ENCODE measurements at regions not wholly inside any gene's neighbourhood (a gene's known extent, or its start where the extent isn't known, plus 50 kb on each side); places are given as distances from the start of the nearest gene placed in this dataset.
"Not testable (repeated sequence)": the region's sequence is repeated elsewhere in the genome, so short reads cannot be mapped to it uniquely, and the experiment has no call there.

DNA sequence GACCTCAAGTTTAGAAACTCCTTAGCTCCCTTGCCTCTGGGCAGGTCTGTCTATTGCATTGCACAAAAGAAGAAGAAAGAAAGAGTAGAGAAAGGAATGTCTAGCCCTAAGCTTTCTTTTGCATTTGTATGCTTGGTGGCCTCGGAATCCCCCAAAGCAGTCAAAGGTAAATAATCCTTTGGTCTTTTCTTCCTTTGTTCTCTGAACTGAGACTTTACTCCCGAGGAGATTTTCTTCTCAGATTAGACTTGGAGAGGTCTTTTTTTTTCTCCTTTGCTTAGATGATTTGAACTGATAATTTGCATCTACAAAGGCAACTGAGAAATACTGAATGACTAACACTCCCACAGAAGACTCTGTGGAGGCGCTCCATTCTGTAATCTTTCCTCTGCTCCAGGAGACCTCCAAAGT lies 93.2 kb downstream of the AKR1D1 start:
- in situ Hi-C loops (cut with HindIII; ENCODE audit: low sequenced_read_pairs), result loop anchor here (5.0 kb wide), 1 partner anchor 533 kb away; the partner anchor contains the start of gene SVOPL

GRCh38 chr7:138170298-138170697 lies 94.0 kb downstream of the AKR1D1 start:
- in situ Hi-C loops (cut with HindIII; ENCODE audit: low sequenced_read_pairs), result loop anchor here (5.0 kb wide), 2 partner anchors 47 to 292 kb away; partner anchors contain the start of gene TRIM24

DNA sequence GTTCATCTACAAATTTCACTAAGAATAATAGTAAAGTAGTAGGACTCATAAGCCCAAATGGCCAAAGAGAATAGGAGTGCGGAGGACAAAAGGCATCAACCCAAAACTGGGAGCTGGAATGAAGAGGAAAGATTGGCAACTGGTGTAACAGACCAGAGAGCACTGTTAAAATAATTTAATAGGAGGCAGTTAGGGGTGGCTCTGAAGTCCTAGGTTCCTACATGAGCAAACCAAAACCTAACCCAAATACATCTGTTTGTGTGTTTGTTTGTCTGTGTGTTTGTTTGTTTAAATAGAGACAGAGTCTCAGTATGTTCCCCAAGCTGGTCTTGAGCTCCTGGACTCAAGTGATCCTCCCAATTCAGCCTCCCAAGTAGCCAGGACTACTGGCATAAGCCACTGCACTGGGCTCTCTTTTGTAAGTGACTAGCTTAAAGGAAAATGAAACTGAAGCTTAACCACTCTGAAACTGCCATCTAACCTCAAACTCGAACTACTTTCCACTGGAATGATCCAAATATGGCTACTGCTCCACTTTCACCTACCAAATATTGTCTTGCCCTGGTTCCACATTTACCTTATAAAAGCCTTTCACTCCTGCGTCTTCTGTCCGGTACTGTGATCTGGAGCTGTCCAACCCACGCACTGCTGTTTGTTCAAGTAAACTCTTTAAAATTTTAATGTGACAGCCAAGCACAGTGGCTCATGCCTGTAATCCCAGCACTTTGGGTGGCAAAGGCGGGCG lies 94.9 kb downstream of the AKR1D1 start:
- in situ Hi-C loops (cut with HindIII; ENCODE audit: low sequenced_read_pairs), result loop anchor here (5.0 kb wide), 2 partner anchors 46 to 291 kb away; partner anchors contain the start of gene TRIM24

GRCh38 chr7:138173548-138173947 lies 97.3 kb downstream of the AKR1D1 start:
- in situ Hi-C loops (cut with HindIII; ENCODE audit: low sequenced_read_pairs), result loop anchor here (5.0 kb wide), 2 partner anchors 44 to 289 kb away; partner anchors contain the start of gene TRIM24

- in situ Hi-C loops (cut with HindIII; ENCODE audit: low sequenced_read_pairs), result no loop called here
These were observed 99.8 kb downstream of the AKR1D1 start for GRCh38 chr7:138176060-138176459.

DNA sequence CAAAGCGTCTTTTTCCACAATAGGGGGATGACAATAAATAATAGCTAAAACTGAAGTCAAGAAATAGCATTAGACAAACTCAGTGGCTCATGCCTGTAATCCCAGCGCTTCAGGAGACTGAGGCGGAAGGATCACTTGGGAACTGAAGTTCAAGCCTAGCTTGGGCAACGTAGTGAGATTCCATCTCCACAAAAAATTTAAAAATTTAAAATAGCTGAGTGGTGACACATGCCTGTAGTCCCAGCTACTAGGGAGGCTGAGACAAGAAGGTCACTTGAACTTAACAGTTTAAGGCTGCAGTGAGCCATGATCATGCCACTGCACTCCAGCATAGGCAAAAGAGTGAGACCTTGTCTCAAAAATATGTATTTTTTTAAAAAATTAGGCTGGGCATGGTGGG lies 107.9 kb downstream of the AKR1D1 start:
- in situ Hi-C loops (cut with HindIII; ENCODE audit: low sequenced_read_pairs), result no loop called here

- in situ Hi-C loops (cut with HindIII; ENCODE audit: low sequenced_read_pairs), result no loop called here
These were observed 109.1 kb downstream of the AKR1D1 start for GRCh38 chr7:138185132-138185908.

- in situ Hi-C loops (cut with HindIII; ENCODE audit: low sequenced_read_pairs), result no loop called here
These were observed 110.7 kb downstream of the AKR1D1 start for GRCh38 chr7:138186951-138187351.

DNA sequence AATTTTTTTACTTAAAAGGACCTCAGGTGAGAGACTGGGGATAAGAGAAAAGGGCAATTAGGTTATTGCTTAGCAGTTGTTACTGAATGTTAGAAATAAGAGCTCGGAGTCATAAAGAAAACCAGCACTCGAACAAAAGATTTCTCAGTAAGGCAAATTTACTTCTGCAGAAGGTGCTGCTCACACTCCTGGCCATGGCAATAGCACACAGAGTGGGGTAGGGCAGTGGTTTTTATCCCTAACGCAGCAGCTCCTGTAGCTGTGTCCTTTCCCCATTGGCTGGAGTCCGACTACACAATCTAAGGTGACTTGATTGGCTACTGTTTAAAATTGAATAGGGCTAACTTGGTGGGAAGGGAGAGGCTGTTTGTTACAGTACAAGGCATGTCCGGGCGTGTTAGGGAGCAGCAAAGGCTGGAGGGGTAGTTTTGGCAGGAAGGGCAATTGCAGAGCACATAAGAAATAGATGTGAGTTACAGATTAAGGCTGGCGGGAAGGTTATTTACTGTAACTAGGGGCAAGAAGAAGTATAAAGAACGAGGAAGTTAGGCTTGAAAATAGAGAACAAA lies 112.1 kb downstream of the AKR1D1 start:
- in situ Hi-C loops (cut with HindIII; ENCODE audit: low sequenced_read_pairs), result no loop called here

- in situ Hi-C loops (cut with HindIII; ENCODE audit: low sequenced_read_pairs), result no loop called here
These were observed 118.3 kb downstream of the AKR1D1 start for GRCh38 chr7:138194567-138194966.

GRCh38 chr7:138195151-138195571 lies 118.9 kb downstream of the AKR1D1 start:
- in situ Hi-C loops (cut with HindIII; ENCODE audit: low sequenced_read_pairs), result no loop called here

GRCh38 chr7:138196503-138196946 lies 120.3 kb downstream of the AKR1D1 start:
- in situ Hi-C loops (cut with HindIII; ENCODE audit: low sequenced_read_pairs), result not testable (repeated sequence)

DNA sequence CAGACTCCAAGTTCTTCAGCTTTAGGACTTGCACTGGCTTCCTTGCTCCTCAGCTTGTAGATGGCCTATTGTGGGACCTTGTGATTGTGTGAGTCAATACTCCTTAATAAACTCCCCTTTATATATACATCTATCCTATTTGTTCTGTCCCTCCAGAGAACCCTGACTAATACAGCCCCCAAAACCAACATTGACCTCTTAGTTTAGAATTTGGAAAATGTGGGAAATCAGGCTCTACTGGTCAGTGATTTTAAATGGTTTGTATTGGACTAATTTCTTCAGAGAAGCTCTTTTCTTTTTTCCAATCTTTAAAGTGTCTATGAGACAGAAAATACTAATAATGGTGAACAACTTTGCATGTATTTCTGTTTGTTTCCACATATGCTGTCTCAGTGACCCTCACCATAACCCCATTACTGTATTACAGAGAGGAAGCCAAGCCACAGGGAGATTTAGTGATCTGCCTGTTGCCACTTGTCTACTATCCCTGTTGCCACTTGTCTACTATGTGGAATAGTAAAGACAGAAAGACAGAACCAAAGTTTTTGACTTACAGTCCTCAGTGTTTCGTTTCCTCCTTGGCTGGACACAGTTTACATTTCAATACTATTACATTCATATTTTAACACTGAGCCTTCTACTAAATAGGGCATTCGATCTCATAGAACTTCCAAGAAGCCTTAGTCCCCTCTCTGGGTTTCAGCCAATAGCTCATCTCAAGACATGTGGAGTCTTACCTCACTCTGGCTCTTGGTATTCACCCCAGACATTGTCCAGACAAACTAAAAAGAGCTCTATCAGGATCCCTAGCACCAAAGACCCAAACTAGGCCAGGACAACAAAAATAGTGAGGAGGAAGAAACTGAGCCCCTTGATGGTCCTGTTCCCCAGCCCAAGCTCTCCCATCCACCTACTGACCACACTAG lies 121.0 kb downstream of the AKR1D1 start:
- in situ Hi-C loops (cut with HindIII; ENCODE audit: low sequenced_read_pairs), result no loop called here

GRCh38 chr7:138204285-138204981 lies 128.2 kb downstream of the AKR1D1 start:
- in situ Hi-C loops (cut with HindIII; ENCODE audit: low sequenced_read_pairs), result no loop called here

DNA sequence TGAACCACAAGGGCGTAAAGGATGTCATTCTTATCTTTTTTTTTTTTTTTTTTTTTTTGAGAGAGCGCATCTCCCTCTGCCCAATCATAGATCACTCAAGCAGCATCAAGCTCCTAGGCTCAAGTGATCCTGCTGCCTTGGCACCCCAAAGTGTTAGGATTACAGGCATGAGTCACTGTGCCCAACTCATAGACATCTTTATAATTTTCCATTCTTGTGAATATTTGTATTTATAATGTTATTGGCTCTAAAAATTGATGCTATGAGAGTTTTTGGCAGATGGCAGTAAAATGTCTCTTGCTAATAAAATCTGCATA lies 128.7 kb downstream of the AKR1D1 start:
- in situ Hi-C loops (cut with HindIII; ENCODE audit: low sequenced_read_pairs), result no loop called here

GRCh38 chr7:138205614-138206150 lies 129.4 kb downstream of the AKR1D1 start:
- in situ Hi-C loops (cut with HindIII; ENCODE audit: low sequenced_read_pairs), result no loop called here

- in situ Hi-C loops (cut with HindIII; ENCODE audit: low sequenced_read_pairs), result no loop called here
These were observed 131.3 kb downstream of the AKR1D1 start for GRCh38 chr7:138207555-138207971.

GRCh38 chr7:138208142-138208570 lies 131.9 kb downstream of the AKR1D1 start:
- in situ Hi-C loops (cut with HindIII; ENCODE audit: low sequenced_read_pairs), result no loop called here

DNA sequence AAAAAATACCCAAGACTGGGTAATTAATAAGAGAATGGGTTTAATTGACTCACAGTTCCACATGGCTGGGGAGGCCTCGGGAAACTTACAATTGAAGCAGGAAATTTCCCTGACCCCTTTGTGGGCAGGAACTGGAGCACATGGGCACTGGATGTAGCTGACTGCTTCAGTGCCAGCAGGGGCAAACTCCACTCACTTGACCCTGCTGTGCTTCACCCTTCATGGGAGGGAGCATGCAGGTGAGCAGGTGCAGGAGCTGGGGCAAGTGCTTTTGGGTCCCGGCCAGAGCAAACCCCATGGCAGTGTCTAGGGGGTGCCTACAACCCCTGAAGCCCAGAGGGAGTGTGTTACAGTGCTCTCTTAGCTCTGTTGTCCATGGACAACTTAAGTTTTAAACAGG lies 132.6 kb downstream of the AKR1D1 start:
- in situ Hi-C loops (cut with HindIII; ENCODE audit: low sequenced_read_pairs), result no loop called here

DNA sequence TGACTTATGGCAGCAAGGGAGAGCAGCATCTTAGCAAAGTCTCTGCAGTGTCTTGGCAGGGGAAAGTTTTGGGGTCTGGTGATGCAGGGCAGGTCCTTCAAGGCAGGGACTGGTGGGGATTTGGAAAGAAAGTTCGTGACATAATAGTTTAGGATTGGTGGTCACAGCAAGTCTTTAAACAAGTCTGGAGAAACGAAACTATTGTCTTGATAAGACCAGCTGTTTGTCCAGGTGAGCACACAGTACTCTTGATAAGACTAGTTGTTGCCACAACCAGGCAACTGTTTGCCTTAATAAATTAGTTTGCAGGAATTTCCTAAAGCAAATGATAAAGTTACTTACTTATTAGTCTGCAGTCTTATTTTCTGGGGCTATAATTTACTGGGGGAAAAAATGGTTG lies 136.1 kb downstream of the AKR1D1 start:
- in situ Hi-C loops (cut with HindIII; ENCODE audit: low sequenced_read_pairs), result no loop called here

All from endothelial cell of hepatic sinusoid (primary cell).